GM18507 (cell line): ENCODE measurements at regions not wholly inside any gene's neighbourhood (a gene's known extent, or its start where the extent isn't known, plus 50 kb on each side); places are given as distances from the start of the nearest gene placed in this dataset.

ENCODE experiments used
- DNase-seq: peaks from one replicate; pipeline ENCODE4 v3.0.0; 2011; ENCODE audit warnings: low read depth; ENCODE audit not compliant: insufficient read length; ENCODE audit errors: extremely low spot score
- FAIRE-seq: peaks from 2 replicates; lab custom pipeline; 2011; peaks lifted over from hg19 to GRCh38; lab: Jason Lieb, UNC

GRCh38 chr3:25044762-25045710, 383.0 kb upstream of the RARB start:
- no peak for DNase-seq
- no peak for FAIRE-seq

GRCh38 chr3:25046911-25047771, 380.9 kb upstream of the RARB start:
- FAIRE-seq, result no peak
- DNase-seq, result no peak

- no peak for FAIRE-seq
- no peak for DNase-seq
These were observed 378.8 kb upstream of the RARB start for GRCh38 chr3:25049304-25049703.

DNA sequence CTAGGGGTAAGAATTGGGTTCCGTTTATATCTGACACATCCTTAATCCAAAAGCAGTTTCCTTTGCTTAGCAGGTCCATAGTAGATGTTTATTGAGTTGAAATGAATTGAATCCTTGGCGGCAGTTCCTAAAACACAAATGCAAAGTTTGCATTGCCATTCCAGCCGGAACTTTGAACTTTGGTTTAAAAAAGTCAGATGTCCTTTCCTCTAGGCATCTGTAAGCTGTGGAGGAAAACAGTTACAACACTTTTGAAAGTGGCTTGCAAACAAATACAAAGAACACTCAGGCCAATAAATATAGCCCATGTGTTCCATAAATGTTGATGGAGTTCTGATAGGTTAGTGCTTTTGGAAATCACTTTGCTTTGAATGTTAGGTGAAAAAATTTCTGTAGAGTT, 374.7 kb upstream of the RARB start:
- DNase-seq (no peak), FAIRE-seq (no peak)

DNA sequence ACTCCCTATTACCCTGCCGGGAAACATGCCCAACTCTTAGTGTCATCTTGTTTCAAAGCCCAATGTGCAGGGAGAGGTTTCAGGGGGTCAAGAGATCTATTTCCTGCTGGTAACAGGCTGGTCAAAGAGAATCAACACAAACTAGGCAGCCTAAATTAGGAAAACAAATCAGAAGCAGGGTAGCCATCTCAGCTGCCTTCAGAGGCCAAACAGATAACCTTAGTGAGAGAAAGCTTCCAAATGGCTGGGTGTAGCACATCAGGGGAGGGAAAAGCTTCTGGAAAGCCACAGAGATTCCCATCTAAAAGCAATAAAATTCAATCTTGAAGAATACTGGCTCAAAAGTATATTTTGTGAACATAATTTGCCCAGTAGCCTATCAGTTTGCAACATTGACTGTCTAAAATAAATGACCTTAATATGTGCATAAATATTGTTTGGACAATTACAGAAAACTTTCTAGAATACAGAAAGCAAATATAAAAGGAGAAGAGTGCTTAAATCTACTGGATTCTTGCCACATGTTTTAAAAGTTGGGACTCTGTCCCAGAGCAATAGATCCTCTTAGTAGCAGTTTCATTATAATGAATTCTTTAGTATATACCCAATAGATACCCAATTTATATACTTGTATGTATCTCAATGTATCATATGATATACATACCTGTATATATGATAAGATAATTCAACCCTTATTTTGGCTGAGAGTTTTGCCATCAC, 371.9 kb upstream of the RARB start:
- no peak for FAIRE-seq
- DNase-seq, result no peak

GRCh38 chr3:25056803-25057351, 371.2 kb upstream of the RARB start:
- FAIRE-seq, result no peak

GRCh38 chr3:25057379-25057778, 370.7 kb upstream of the RARB start:
- no peak for DNase-seq
- FAIRE-seq, result no peak

More at GRCh38 chr3:25056803-25057351, 371.2 kb upstream of the RARB start:
- no peak for DNase-seq

DNA sequence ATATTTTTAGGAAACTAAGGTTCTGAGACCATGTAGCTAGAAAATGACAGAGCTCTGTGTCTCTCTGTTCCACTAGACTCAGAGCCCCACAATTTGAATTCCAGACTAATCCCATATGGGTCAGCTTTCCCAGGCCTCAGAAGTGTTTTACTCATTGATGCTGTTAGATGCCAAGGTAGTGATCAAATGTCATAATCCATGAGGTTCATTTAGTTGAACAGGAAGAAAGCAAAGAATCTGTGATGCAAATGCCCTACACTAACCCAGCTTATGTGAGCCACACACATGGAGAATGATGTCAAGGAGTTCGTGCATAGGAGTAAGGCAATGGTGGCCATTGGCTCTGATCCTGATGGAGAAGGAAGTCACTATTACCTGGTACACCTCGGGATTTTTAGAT, 363.4 kb upstream of the RARB start:
- FAIRE-seq (no peak), DNase-seq (no peak)

- FAIRE-seq, result no peak
- DNase-seq, result no peak
These were observed 358.1 kb upstream of the RARB start for GRCh38 chr3:25069970-25070369.

- FAIRE-seq (no peak), DNase-seq (no peak)
These were observed 356.2 kb upstream of the RARB start for GRCh38 chr3:25071846-25072245.

DNA sequence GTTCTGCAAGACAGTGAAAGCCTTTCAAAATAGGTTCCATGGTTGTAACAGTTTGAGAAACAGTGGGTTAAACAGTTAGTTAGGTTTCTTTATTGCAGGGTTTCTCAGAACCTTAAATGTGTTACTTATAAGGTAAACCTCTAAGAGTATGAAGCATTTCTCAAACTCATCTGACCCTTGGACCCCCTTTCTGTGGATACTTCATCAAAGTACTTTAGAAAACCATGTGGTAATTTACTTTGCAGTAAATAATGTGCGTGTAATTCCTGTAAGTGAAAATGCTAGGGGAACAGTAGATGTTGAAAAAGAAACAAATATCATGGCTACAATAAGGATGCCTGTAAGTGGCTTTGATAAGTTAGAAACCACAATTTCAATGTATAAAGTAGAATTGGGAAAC, 354.6 kb upstream of the RARB start:
- DNase-seq (no peak), FAIRE-seq (no peak)

GRCh38 chr3:25074149-25074548, 353.9 kb upstream of the RARB start:
- FAIRE-seq (no peak), DNase-seq (no peak)

DNA sequence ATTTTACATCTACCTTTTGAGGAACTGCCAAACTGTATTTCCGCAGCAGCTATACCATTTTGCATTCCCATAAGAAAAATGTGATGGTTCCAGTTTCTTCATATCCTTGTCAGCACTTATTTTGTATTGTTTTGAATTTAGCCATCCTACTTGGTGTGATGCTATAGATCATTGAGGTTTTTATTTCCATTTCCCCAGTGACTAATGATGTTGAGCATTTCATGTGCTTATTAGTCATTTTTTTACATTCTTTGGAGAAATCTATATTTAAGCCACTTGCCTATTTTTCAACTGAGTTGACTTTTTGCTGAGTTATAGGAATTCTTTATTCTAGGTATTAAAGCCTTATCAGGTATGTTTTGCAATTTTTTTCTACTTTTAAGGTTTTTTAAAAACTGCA, 347.6 kb upstream of the RARB start:
- FAIRE-seq (no peak), DNase-seq (no peak)

DNA sequence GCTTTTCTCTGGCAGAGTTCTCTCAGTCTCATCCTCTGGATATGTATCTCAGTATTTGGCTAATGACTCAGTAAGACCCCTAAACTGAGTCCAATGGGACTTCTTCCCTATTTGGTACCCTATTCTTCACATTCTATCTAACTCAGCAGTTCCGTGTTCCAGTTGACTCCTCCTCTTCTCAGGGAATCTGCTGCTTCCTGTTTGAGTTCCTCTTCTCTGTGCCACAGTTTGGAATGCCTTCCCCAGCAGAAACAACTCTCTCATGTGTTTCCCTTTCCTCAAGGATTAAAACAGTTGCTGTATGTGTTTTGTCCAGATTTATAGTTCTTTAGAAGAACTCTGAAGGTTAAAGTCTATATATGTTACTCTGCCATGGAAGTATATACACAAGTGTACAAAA, 344.0 kb upstream of the RARB start:
- FAIRE-seq (no peak), DNase-seq (no peak)

DNA sequence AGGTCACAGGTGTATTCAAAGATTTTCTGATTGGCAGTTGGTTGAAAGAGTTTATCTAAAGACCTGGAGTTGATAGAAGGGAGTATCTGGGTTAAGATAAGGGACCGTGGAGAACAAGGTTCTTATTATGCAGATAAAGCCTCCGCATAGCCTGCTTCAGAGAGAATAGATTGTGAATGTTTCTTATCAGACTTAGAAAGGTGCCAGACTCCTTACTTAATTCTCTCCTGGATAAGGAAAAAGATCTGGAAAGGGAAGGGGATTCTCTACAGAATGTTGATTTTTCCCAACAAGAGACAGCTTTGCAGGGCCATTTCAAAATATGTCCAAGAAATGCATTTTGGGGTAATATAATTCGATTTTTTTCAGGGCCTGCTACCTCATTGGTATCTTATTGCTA, 341.3 kb upstream of the RARB start:
- no peak for FAIRE-seq

DNA sequence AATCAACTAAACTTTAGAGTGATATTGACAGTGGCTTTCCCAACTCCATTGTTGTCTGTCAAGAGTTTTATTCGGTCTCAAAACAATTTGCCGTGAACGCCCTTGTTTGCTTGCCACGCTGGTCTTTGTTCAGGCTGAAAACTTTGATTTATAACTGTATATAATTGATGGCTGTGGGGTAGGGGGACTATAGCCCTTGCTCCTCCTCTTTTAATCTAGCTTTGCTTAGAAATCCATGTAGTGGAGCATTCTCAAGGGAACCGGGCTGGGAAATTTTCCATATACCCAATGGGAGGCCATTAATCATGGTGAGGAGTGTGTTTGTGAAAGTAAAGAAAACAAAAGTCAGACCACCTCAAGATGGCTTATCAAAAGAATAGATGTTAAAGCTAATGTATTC, 339.8 kb upstream of the RARB start:
- FAIRE-seq (no peak), DNase-seq (no peak)

More for the DNA sequence above, 341.3 kb upstream of the RARB start:
- DNase-seq, result no peak

DNA sequence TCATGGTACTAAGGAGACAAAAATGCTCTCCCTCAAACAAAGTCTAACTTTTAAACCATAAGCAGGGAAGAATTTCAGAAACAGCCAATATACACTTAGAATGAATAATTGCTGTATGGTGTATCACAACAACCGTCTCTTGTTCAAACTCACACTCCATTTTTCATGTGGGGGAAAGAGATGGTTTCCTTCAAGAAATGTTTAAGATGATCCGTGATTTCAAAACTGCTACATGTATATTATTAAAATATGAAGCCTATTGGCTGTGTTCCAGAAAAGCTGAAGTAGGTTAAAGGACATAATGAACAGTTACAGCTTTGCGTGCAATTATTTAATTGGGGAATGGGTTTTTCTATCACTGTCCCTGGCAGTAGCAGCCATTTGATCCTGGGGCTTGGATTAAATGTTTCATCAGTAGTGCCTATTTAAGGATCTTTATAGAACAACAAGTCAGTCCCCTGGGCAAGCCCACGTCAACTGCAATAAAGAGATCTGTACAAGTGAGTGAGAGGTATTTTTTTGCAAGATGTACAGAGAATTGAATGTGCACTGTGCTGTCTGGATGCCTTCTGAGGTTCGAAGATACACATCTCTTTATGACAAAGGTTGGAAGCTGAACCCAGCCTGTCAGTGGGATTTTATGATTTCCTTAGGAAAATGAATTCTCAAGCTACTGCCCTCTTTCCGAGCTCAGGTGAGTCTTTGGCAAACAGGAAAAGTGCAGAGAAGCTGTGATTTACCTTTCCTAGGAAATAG, 337.2 kb upstream of the RARB start:
- no peak for FAIRE-seq

DNA sequence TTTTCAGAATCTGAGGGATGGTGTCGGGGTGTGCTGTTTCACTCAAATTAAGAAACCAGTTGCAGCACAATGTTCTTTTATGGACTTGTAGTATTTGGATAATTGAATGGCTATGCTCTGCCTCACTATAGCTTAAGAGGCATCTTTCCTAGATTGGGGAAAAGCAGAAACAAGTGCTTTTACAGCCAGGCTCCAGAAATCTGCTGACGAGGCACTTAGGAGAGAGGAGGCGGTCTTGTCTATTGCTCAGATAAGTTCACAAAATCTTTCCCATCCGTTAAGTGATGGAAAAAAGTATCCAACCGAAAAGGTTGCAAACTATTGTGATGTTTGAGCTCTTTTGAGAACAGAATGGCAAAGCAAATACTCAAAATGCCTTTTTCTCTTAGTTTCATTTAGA, 336.1 kb upstream of the RARB start:
- FAIRE-seq (no peak), DNase-seq (no peak)

More for the DNA sequence above, 337.2 kb upstream of the RARB start:
- no peak for DNase-seq
